ENCODE measurements at regions not wholly inside any gene's neighbourhood (a gene's known extent, or its start where the extent isn't known, plus 50 kb on each side); places are given as distances from the start of the nearest gene placed in this dataset.

GRCh38 chr6:23690453-23691049 is 435.5 kb upstream of the NRSN1 start:
- in situ Hi-C loops (cut with HindIII; ENCODE audit: extremely low pct_ligation_motif_present, low pct_unique_long_range_greater_than_20kb), result no loop called here
- no peak for TF ChIP-seq ZFY (CRISPR knock-in tag; IDR thresholded peaks at IDR 0.05)
- TF ChIP-seq ZNF670 (CRISPR knock-in tag; IDR thresholded peaks at IDR 0.05; ENCODE audit: borderline replicate concordance), result no peak
- TF ChIP-seq STAT6 (CRISPR knock-in tag; IDR thresholded peaks at IDR 0.05; ENCODE audit: borderline replicate concordance), result no peak
- no peak for TF ChIP-seq ZNF883 (CRISPR knock-in tag; IDR thresholded peaks at IDR 0.05; ENCODE audit: not compliant biosample characterization)
- TF ChIP-seq RFX3 (CRISPR knock-in tag; IDR thresholded peaks at IDR 0.05), result no peak
- TF ChIP-seq PRMT3 (CRISPR knock-in tag; IDR thresholded peaks at IDR 0.05; ENCODE audit: borderline replicate concordance, low read depth), result no peak
- no peak for TF ChIP-seq BCL3 (CRISPR knock-in tag; IDR thresholded peaks at IDR 0.05)
- TF ChIP-seq NCOA2 (CRISPR knock-in tag; IDR thresholded peaks at IDR 0.05), result no peak
- TF ChIP-seq IKZF5 (CRISPR knock-in tag; IDR thresholded peaks at IDR 0.05), result no peak
- TF ChIP-seq KDM3A (CRISPR knock-in tag; IDR thresholded peaks at IDR 0.05; ENCODE audit: low read depth), result no peak
- TF ChIP-seq ZNF629 (CRISPR knock-in tag; conservative IDR thresholded peaks at IDR 0.05), result no peak
- no peak for TF ChIP-seq HNRNPUL1 (IDR thresholded peaks at IDR 0.05; ENCODE audit: low read depth, low read length)

More at GRCh38 chr6:23690453-23691049, 435.5 kb upstream of the NRSN1 start:
- Histone ChIP-seq H3K36me3 (replicated peaks in 1 of 2; ENCODE audit: control insufficient read depth in 1 of 2, insufficient read depth in 2 of 2, low read length in 2 of 2) (no peaks in the 10 kb centered on the region), H3K9ac (ENCODE audit: insufficient read depth, low read depth, low read length) (no peak overlapping the region), H3K4me2 (ENCODE audit: low read depth, low read length) (no peak overlapping the region), H4K20me1 (ENCODE audit: insufficient read depth, low read length) (no peaks in the 10 kb centered on the region), H3K79me2 (ENCODE audit: insufficient read depth, low read length) (no peaks in the 10 kb centered on the region), H2AFZ (ENCODE audit: low read length) (no peak overlapping the region), H3K4me3 (replicated peaks in 1 of 3; ENCODE audit: insufficient read depth in 1 of 3, low read depth in 2 of 3, low read length in 3 of 3) (no peak overlapping the region), H3K27ac (ENCODE audit: extremely low read length, insufficient read depth, low read length) (no peak overlapping the region), H3K4me1 (ENCODE audit: insufficient read depth, low read length) (no peaks in the 10 kb centered on the region), H3K9me3 (ENCODE audit: low read length) (no peaks in the 10 kb centered on the region), H3K27me3 (ENCODE audit: control insufficient read depth in 1 of 2, insufficient read depth in 2 of 2, low read length in 2 of 2) (no peaks in the 10 kb centered on the region)
- DNase-seq (ENCODE audit: low spot score), result no peak
- FAIRE-seq, result no peak
- POLR2A ChIA-PET, result no interaction called here
- CTCF ChIA-PET (ENCODE audit: low intra/inter-chr PET ratio, low total read pairs), result no interaction called here
- no peak for ATAC-seq
- intact Hi-C loops (cut with micrococcal nuclease; ENCODE audit: unreplicated experiment), result no loop called here
- WGBS (ENCODE audit: low lambda C conversion rate), result 24% methylated on average over 5 of the region's 5 CpGs
- BruUV-seq (replicated peaks), result no TSS peak

Data from HepG2 (cell line).